HepG2 (cell line): ENCODE measurements at regions not wholly inside any gene's neighbourhood (a gene's known extent, or its start where the extent isn't known, plus 50 kb on each side); places are given as distances from the start of the nearest gene placed in this dataset.

ENCODE experiments used
- ATAC-seq: fragments of 200-7000 bp; cut with Tn5 transposase; 3 replicates; pipeline ENCODE4 v1.9.1; 2020; ENCODE audit warnings: mild to moderate bottlenecking, moderate library complexity
- BruUV-seq: library from RNA; stranded (reverse); fragments of 400-500 nt; replicated peaks from 2 replicates; lab custom pipeline; 2021; lab: Mats Ljungman, UMichigan
- CTCF ChIA-PET: fragments of 300-600 bp; formaldehyde crosslinking; extraction: SDS; loops from one replicate; lab custom pipeline; 2021; ENCODE audit warnings: low total read pairs, inconsistent platforms, low intra/inter-chr PET ratio; lab: Yijun Ruan, JAX
- POLR2A ChIA-PET: fragments of 350-600 bp; sonication (Branson Sonifier 250); formaldehyde crosslinking; loops from one replicate; lab custom pipeline; 2020; ENCODE audit warnings: antibody characterized with exemption, inconsistent platforms; lab: Yijun Ruan, JAX
- DNase-seq: peaks from one replicate; pipeline ENCODE4 v3.0.0-alpha.2; 2015; ENCODE audit warnings: low spot score
- FAIRE-seq: peaks from 3 replicates; lab custom pipeline; 2011; peaks lifted over from hg19 to GRCh38; lab: Jason Lieb, UNC
- H2AFZ ChIP-seq: one replicate; pipeline ENCODE4 v1.6.1; 2011; ENCODE audit warnings: low read length, inconsistent platforms
- H3K27ac ChIP-seq: fragments of 300-600 bp; 3 replicates; pipeline ENCODE4 v1.8.0; 2011; ENCODE audit warnings: mixed run types, mild to moderate bottlenecking, mixed read lengths, low read length, inconsistent platforms; ENCODE audit not compliant: insufficient read depth; ENCODE audit errors: extremely low read length
- H3K27me3 ChIP-seq, 2 experiments: fragments of 200-600 bp in 1 of 2; 2 replicates in 1 of 2; 3 replicates in 1 of 2; pipeline versions ENCODE4 v1.6.0 to v1.8.0; 2011; ENCODE audit warnings: low read length in 2 of 2, mild to moderate bottlenecking in 2 of 2, moderate library complexity in 2 of 2, inconsistent platforms in 1 of 2; ENCODE audit not compliant: insufficient read depth in 2 of 2, control insufficient read depth in 1 of 2
- H3K36me3 ChIP-seq, 2 experiments: fragments of 200-600 bp in 1 of 2; replicated peaks in 1 of 2; 2 replicates in 1 of 2; 3 replicates in 1 of 2; pipeline versions ENCODE4 v1.5.1 to v1.8.0; 2011; ENCODE audit warnings: low read length in 2 of 2, inconsistent platforms in 1 of 2; ENCODE audit not compliant: insufficient read depth in 2 of 2, control insufficient read depth in 1 of 2
- H3K4me1 ChIP-seq: 2 replicates; pipeline ENCODE4 v1.5.1; 2012; ENCODE audit warnings: low read length, inconsistent platforms; ENCODE audit not compliant: insufficient read depth
- H3K4me2 ChIP-seq: 2 replicates; pipeline ENCODE4 v1.6.0; 2011; ENCODE audit warnings: low read depth, low read length, inconsistent platforms
- H3K4me3 ChIP-seq, 3 experiments: fragments of 200-600 bp in 1 of 3; sonication (generic), shearing (Covaris generic) in 1 of 3; replicated peaks in 1 of 3; 2 replicates each; pipeline ENCODE4 v1.5.1; 2011 to 2016; ENCODE audit warnings: low read length in 3 of 3, inconsistent platforms in 2 of 3, low read depth in 2 of 3, mild to moderate bottlenecking in 2 of 3, control low read depth in 1 of 3, mixed read lengths in 1 of 3; ENCODE audit not compliant: insufficient read depth in 1 of 3
- H3K79me2 ChIP-seq: one replicate; pipeline ENCODE4 v1.6.1; 2011; ENCODE audit warnings: low read length, inconsistent platforms; ENCODE audit not compliant: insufficient read depth
- H3K9ac ChIP-seq: 2 replicates; pipeline ENCODE4 v1.6.0; 2011; ENCODE audit warnings: mild to moderate bottlenecking, low read depth, low read length, inconsistent platforms; ENCODE audit not compliant: insufficient read depth
- H3K9me3 ChIP-seq: 2 replicates; pipeline ENCODE4 v1.5.1; 2012; ENCODE audit warnings: mild to moderate bottlenecking, low read length
- H4K20me1 ChIP-seq: 2 replicates; pipeline ENCODE4 v1.6.0; 2011; ENCODE audit warnings: inconsistent platforms, mild to moderate bottlenecking, low read length, moderate library complexity; ENCODE audit not compliant: insufficient read depth
- ARHGAP35 ChIP-seq: sonication (generic); formaldehyde crosslinking; IDR thresholded peaks from 2 replicates; pipeline ENCODE4 v1.9.0; 2022; ENCODE audit warnings: mild to moderate bottlenecking, inconsistent platforms, moderate library complexity, missing genetic modification reagents, borderline replicate concordance
- EHMT2 ChIP-seq: fragments of 200-600 bp; sonication (generic); IDR thresholded peaks from 2 replicates; pipeline ENCODE4 v1.7.0; 2017; ENCODE audit warnings: antibody characterized with exemption, low read depth, low read length, borderline replicate concordance
- IRF1 ChIP-seq: sonication (generic); formaldehyde crosslinking; IDR thresholded peaks from 2 replicates; pipeline ENCODE4 v1.4.0; 2020; ENCODE audit warnings: low read depth, mild to moderate bottlenecking, missing genetic modification reagents
- MYC ChIP-seq: sonication (generic); formaldehyde crosslinking; IDR thresholded peaks from 2 replicates; pipeline ENCODE4 v1.9.0; 2021; ENCODE audit warnings: missing genetic modification reagents, borderline replicate concordance
- RAD21 ChIP-seq: fragments of 450-650 bp; formaldehyde crosslinking; IDR thresholded peaks from 2 replicates; pipeline ENCODE4 v1.5.0; 2020; ENCODE audit warnings: mild to moderate bottlenecking
- REXO4 ChIP-seq: sonication (generic); formaldehyde crosslinking; IDR thresholded peaks from 2 replicates; pipeline ENCODE4 v1.8.0; 2022; ENCODE audit warnings: missing genetic modification reagents, mild to moderate bottlenecking, borderline replicate concordance
- SAP130 ChIP-seq: IDR thresholded peaks from 2 replicates; pipeline ENCODE4 v1.6.1; 2016; ENCODE audit warnings: low read depth
- ZC3H13 ChIP-seq: sonication (generic); formaldehyde crosslinking; IDR thresholded peaks from 2 replicates; pipeline ENCODE4 v1.8.1; 2023; ENCODE audit warnings: mild to moderate bottlenecking, missing genetic modification reagents, moderate library complexity
- ZNF607 ChIP-seq: sonication (generic); formaldehyde crosslinking; IDR thresholded peaks from 2 replicates; pipeline ENCODE4 v1.5.1; 2020; ENCODE audit warnings: missing genetic modification reagents, mild to moderate bottlenecking, borderline replicate concordance
- WGBS: methylation state at CpG from one replicate; pipeline ENCODE4 v1.1.6; 2017; ENCODE audit warnings: low lambda C conversion rate; 5-methylcytosine and 5-hydroxymethylcytosine counted together
- in situ Hi-C: cut with HindIII; loops from 2 replicates; pipeline ENCODE4 v1.10.0; 2017; ENCODE audit warnings: low pct_unique_long_range_greater_than_20kb; ENCODE audit not compliant: extremely low pct_ligation_motif_present
- intact Hi-C: fragments of 100-400 bp; cut with micrococcal nuclease; formaldehyde crosslinking; loops from one replicate; pipeline ENCODE4 v1.10.0; 2022; ENCODE audit not compliant: unreplicated experiment

- no peak for TF ChIP-seq IRF1 (CRISPR knock-in tag)
- TF ChIP-seq EHMT2: no peak
- TF ChIP-seq MYC (CRISPR knock-in tag): 0 out of 2 replicates have a peak, but pooled peaks have one; percentile 20
- peak; percentile 48 for TF ChIP-seq SAP130 (CRISPR knock-in tag)
- TF ChIP-seq ZC3H13: no peak
- 0 out of 2 replicates have a peak, but pooled peaks have one; percentile 29 for TF ChIP-seq RAD21 (CRISPR knock-in tag)
These were observed 361.1 kb upstream of the AMELY start (continued) for GRCh38 chrY:7272556-7273195.

DNA sequence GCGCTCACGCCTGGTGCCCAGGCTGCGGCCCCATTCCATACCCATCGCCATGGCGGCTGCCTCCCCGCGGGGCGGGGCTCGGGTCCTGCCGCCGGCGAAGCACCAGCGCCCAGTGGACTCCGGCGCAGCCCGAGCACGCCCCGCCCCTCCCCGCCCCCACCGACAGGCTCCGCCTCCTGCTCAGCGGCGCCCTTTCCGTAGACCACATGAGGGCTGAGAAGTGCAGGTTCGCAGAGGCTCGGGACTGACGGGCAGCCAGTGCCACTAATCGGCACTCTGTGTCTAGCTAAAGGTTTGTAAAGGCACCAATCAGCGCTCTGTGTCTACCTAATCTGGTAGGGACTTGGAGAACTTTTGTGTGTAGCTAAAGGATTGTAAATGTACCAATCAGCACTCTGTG, 352.2 kb upstream of the AMELY start:
- Histone ChIP-seq H3K4me3 (no peak overlapping the region), H3K27ac (no peak overlapping the region), H3K9ac (no peak overlapping the region), H4K20me1 (no peaks in the 10 kb centered on the region), H3K4me1 (no peaks in the 10 kb centered on the region), H3K36me3 (no peaks in the 10 kb centered on the region), H3K4me2 (no peak overlapping the region), H2AFZ (no peak overlapping the region), H3K79me2 (no peaks in the 10 kb centered on the region), H3K9me3 (no peaks in the 10 kb centered on the region), H3K27me3 (no peaks in the 10 kb centered on the region)
- no peak for FAIRE-seq
- ChIA-PET POLR2A (no interaction called here), CTCF (no interaction called here)
- no peak for TF ChIP-seq ARHGAP35 (CRISPR knock-in tag)
- TF ChIP-seq REXO4: no peak
- TF ChIP-seq ZNF607 (CRISPR knock-in tag): no peak
- in situ Hi-C loops: no loop called here
- no TSS peak for BruUV-seq
- no peak for DNase-seq
- 96% methylated on average over 9 of the region's 29 CpGs for WGBS
- intact Hi-C loops: no loop called here
- ATAC-seq: no peak
